ENCODE measurements at regions not wholly inside any gene's neighbourhood (a gene's known extent, or its start where the extent isn't known, plus 50 kb on each side); places are given as distances from the start of the nearest gene placed in this dataset.

DNA sequence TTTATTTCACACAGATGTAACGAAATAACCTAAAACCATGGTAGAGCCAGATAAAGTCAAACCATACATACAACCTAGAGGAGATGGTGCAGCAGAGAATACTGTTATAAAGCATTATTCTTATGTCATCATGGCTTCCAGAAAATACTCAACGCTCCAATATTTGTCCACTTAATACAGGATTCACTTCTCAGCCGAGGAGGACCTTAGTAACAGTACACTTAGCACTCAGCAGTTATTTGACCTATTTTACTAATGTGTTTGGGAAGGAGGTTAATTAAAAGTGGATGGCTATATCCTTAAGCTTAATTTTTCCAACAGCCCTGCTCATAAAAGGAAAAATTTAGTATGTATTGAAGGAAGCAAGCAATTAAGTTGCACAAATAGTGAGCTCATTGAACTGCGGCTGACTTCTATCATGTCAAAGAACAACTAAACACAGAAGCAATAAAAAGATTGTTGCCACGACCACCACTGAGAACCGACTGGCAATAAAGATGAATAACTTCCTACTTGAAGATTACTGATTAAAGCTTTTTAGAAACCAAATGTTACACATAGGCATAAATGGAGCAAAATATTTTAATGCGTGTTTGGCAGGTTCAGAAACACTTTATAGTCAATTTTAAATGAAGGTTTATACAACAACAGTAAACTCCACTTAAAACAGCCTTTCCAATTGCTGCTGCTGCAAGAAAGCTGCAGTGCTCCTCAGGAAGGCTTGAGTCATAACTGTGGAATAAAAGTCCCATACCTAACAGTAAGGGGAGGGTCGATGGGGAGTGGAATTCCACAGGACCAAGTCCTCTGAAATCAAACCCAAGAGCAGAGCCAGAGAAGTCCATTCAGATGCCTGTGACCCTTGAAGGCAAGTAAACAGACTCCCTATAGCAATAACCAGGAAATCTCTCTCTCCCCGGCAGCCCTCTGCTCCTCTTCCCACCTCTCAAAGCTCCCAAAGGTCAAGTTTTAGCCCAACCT, 218.9 kb upstream of the CDKN3 start:
- Histone ChIP-seq H3K56ac (ENCODE audit: low read length) (no peak overlapping the region), H3K4me3 (ENCODE audit: low read length) (no peak overlapping the region), H3K4ac (ENCODE audit: low read depth, low read length) (no peak overlapping the region), H2AK5ac (ENCODE audit: low read length) (no peak overlapping the region), H2BK5ac (ENCODE audit: low read length) (no peak overlapping the region), H2BK15ac (replicated peaks; ENCODE audit: low read depth) (no peak overlapping the region), H4K5ac (ENCODE audit: low read length) (no peak overlapping the region), H3K4me2 (ENCODE audit: low read length) (no peak overlapping the region), H4K8ac (ENCODE audit: low read depth, low read length) (no peak overlapping the region), H3K18ac (ENCODE audit: low read length) (no peak overlapping the region), H2BK120ac (ENCODE audit: low read depth, low read length) (no peak overlapping the region), H3K9ac (ENCODE audit: low read length) (no peak overlapping the region), H3K23ac (ENCODE audit: low read length) (no peak overlapping the region), H3K36me3 (ENCODE audit: control insufficient read depth, insufficient read depth, low read length) (no peaks in the 10 kb centered on the region), H3K27ac (ENCODE audit: low read depth, low read length) (no peak overlapping the region), H3K27me3 (ENCODE audit: insufficient read depth, low read length, poor library complexity) (no peaks in the 10 kb centered on the region), H3K79me1 (ENCODE audit: low read length) (no peaks in the 10 kb centered on the region), H3K4me1 (ENCODE audit: control insufficient read depth, low read depth, low read length) (peaks cover 4% of the 10 kb centered on the region), H3K79me2 (ENCODE audit: control insufficient read depth, insufficient read depth, low read length) (no peaks in the 10 kb centered on the region)
- WGBS (ENCODE audit: extremely low coverage, insufficient coverage, low lambda C conversion rate): no CpG with 5 or more reads among the region's 9 CpGs
- no peak for DNase-seq

DNA sequence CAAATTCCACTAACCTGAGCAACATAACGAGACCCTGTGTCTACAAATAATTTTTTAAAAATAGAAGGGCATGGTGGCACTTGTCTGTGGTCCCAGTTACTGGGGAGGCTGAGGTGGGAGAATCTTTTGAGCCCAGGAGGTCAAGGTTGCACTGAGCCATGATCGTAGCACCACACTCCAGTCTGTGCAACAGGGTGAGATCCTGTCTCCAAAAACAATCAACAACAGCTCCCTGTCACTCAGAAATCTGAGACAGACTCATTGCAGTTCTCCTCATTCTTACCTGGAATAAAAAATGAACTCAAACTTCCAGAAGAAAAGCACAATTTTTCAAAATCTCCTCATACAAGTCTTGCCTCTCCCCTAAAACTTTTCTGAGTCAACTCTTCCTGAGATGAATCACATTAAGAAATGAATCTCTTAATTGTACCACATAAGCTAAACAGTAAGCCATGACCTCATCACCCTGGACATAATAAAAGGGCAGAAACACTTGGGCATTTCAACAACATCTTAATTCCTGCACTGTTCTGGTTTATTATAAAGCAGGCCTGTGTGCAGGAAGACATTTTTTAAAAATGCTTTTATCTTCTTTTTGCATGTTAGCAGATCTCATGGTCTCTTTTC, 214.3 kb upstream of the CDKN3 start:
- Histone ChIP-seq H3K18ac (ENCODE audit: low read length) (no peak overlapping the region), H3K79me2 (ENCODE audit: control insufficient read depth, insufficient read depth, low read length) (no peaks in the 10 kb centered on the region)

DNA sequence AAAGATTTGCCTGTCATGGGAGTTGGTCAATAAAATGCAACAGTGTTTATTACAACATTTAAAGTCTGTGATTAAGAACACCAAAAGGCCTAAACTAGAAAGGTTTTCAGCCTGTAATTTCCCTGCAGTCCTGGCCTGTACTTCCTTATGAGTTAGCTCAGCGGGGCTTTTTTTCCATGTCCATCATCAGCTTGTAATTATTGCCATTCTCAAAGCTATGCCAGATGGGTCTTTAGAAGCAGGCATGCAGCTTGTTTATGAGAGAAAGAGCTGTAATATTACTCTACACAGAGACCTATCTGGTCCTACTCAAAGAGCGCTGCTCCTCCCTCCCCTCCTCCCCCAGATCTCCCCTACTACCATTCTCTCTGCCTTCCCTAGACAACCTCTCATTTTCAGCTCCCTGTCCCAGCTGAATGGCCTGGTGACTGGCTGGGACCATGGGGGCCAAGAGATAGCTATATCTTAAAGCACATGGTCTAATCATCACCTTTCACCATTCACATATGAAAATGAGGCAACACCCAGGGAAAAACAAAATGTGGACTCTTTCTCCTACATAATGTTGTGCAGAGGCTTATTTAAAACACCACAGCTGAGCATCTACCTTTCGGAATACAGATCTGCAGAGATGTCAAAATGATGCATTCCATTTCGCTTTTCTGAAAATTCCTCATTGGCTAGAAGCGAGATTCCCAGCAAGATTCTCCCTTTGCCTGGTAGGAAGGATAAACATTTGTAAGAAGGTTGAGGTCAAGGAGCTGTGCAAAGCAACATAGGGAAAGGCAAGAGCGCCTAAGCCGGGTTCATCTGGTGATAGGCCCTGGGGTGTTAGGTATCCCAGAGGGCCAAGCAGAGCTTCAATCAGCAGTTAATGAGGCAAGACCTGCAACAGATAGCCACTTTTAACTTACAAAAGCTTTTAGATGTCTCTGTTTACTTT, 209.7 kb upstream of the CDKN3 start:
- H3K4me2 ChIP-seq (ENCODE audit: low read length): no peak overlapping the region
- H4K8ac ChIP-seq (ENCODE audit: low read depth, low read length): no peak overlapping the region
- H3K27me3 ChIP-seq (ENCODE audit: insufficient read depth, low read length, poor library complexity): no peaks in the 10 kb centered on the region
- no peaks in the 10 kb centered on the region for H3K79me2 ChIP-seq (ENCODE audit: control insufficient read depth, insufficient read depth, low read length)
- no peak overlapping the region for H3K4ac ChIP-seq (ENCODE audit: low read depth, low read length)
- no peak overlapping the region for H3K9ac ChIP-seq (ENCODE audit: low read length)
- peaks cover 2% of the 10 kb centered on the region for H3K4me1 ChIP-seq (ENCODE audit: control insufficient read depth, low read depth, low read length)
- H2BK120ac ChIP-seq (ENCODE audit: low read depth, low read length): no peak overlapping the region
- WGBS (ENCODE audit: extremely low coverage, insufficient coverage, low lambda C conversion rate): no CpG with 5 or more reads among the region's 7 CpGs
- no peak overlapping the region for H2BK5ac ChIP-seq (ENCODE audit: low read length)
- no peak overlapping the region for H2AK5ac ChIP-seq (ENCODE audit: low read length)
- H2BK15ac ChIP-seq (replicated peaks; ENCODE audit: low read depth): peak overlapping the region; percentile 45
- H3K18ac ChIP-seq (ENCODE audit: low read length): peak overlapping the region; percentile 64
- no peaks in the 10 kb centered on the region for H3K36me3 ChIP-seq (ENCODE audit: control insufficient read depth, insufficient read depth, low read length)
- no peak overlapping the region for H4K5ac ChIP-seq (ENCODE audit: low read length)
- H3K79me1 ChIP-seq (ENCODE audit: low read length): no peaks in the 10 kb centered on the region
- peak overlapping the region; percentile 2 for H3K27ac ChIP-seq (ENCODE audit: low read depth, low read length)
- DNase-seq: peak; percentile 89
- no peak overlapping the region for H3K23ac ChIP-seq (ENCODE audit: low read length)
- no peak overlapping the region for H3K4me3 ChIP-seq (ENCODE audit: low read length)
- H3K56ac ChIP-seq (ENCODE audit: low read length): peak overlapping the region; percentile 25

More for the DNA sequence above, 214.3 kb upstream of the CDKN3 start:
- Histone ChIP-seq H3K4me2 (ENCODE audit: low read length) (no peak overlapping the region), H3K27ac (ENCODE audit: low read depth, low read length) (no peak overlapping the region), H3K79me1 (ENCODE audit: low read length) (no peaks in the 10 kb centered on the region), H3K4me3 (ENCODE audit: low read length) (no peak overlapping the region), H2BK15ac (replicated peaks; ENCODE audit: low read depth) (no peak overlapping the region), H3K36me3 (ENCODE audit: control insufficient read depth, insufficient read depth, low read length) (no peaks in the 10 kb centered on the region), H3K56ac (ENCODE audit: low read length) (no peak overlapping the region), H2AK5ac (ENCODE audit: low read length) (no peak overlapping the region), H4K5ac (ENCODE audit: low read length) (no peak overlapping the region), H2BK5ac (ENCODE audit: low read length) (no peak overlapping the region), H3K27me3 (ENCODE audit: insufficient read depth, low read length, poor library complexity) (no peaks in the 10 kb centered on the region), H2BK120ac (ENCODE audit: low read depth, low read length) (peak overlapping the region; percentile 9), H3K4ac (ENCODE audit: low read depth, low read length) (no peak overlapping the region), H4K8ac (ENCODE audit: low read depth, low read length) (no peak overlapping the region), H3K4me1 (ENCODE audit: control insufficient read depth, low read depth, low read length) (no peaks in the 10 kb centered on the region), H3K23ac (ENCODE audit: low read length) (no peak overlapping the region), H3K9ac (ENCODE audit: low read length) (no peak overlapping the region)
- DNase-seq: no peak
- WGBS (ENCODE audit: extremely low coverage, insufficient coverage, low lambda C conversion rate): no CpG with 5 or more reads among the region's 2 CpGs

DNA sequence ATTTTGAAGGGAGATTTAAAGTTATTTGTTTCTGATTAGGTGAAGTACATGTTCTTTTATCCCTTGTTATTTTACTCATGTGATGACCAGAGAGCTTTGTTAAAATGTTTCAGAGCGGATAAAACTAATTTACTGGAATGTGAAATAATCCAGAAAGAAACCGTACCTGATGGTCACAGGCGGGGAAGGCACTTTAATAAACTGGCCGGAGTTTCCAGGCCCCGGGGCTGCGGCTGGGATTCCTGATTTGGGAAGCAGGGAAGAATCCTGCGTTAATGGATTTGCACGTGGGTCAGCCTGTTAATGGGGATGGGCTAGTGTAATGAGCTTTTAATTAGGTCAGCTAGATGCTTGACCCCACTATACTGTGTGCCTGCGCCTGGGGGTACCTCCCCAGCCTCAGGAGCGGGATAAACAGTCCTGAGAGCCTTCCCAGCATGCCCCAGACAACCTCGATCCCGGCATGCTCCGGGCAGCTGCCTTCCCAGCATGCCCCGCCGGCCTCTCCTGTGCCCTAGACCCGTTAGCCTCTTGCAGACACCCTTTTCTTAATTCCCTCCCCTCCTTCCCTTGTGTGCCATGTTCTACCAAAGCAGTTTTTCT, 208.6 kb upstream of the CDKN3 start:
- no peaks in the 10 kb centered on the region for H3K79me2 ChIP-seq (ENCODE audit: control insufficient read depth, insufficient read depth, low read length)
- no peaks in the 10 kb centered on the region for H3K36me3 ChIP-seq (ENCODE audit: control insufficient read depth, insufficient read depth, low read length)
- H3K9ac ChIP-seq (ENCODE audit: low read length): no peak overlapping the region
- no peaks in the 10 kb centered on the region for H3K79me1 ChIP-seq (ENCODE audit: low read length)
- peak overlapping the region; percentile 64 for H2BK5ac ChIP-seq (ENCODE audit: low read length)
- no peak overlapping the region for H4K8ac ChIP-seq (ENCODE audit: low read depth, low read length)
- H3K4me2 ChIP-seq (ENCODE audit: low read length): no peak overlapping the region
- H3K4me1 ChIP-seq (ENCODE audit: control insufficient read depth, low read depth, low read length): peaks cover 2% of the 10 kb centered on the region
- H3K27me3 ChIP-seq (ENCODE audit: insufficient read depth, low read length, poor library complexity): no peaks in the 10 kb centered on the region
- peak; percentile 40 for DNase-seq
- H3K4ac ChIP-seq (ENCODE audit: low read depth, low read length): no peak overlapping the region
- no peak overlapping the region for H3K4me3 ChIP-seq (ENCODE audit: low read length)
- no peak overlapping the region for H4K5ac ChIP-seq (ENCODE audit: low read length)
- WGBS (ENCODE audit: extremely low coverage, insufficient coverage, low lambda C conversion rate): no CpG with 5 or more reads among the region's 16 CpGs
- no peak overlapping the region for H2AK5ac ChIP-seq (ENCODE audit: low read length)
- peak overlapping the region; percentile 10 for H3K27ac ChIP-seq (ENCODE audit: low read depth, low read length)
- no peak overlapping the region for H2BK15ac ChIP-seq (replicated peaks; ENCODE audit: low read depth)
- H3K18ac ChIP-seq (ENCODE audit: low read length): peak overlapping the region; percentile 42
- no peak overlapping the region for H3K23ac ChIP-seq (ENCODE audit: low read length)
- H3K56ac ChIP-seq (ENCODE audit: low read length): peak overlapping the region; percentile 54
- peak overlapping the region; percentile 0 for H2BK120ac ChIP-seq (ENCODE audit: low read depth, low read length)

- DNase-seq: no peak
- Histone ChIP-seq H2BK120ac (ENCODE audit: low read depth, low read length) (no peak overlapping the region), H3K4me2 (ENCODE audit: low read length) (no peak overlapping the region), H3K36me3 (ENCODE audit: control insufficient read depth, insufficient read depth, low read length) (no peaks in the 10 kb centered on the region), H2AK5ac (ENCODE audit: low read length) (no peak overlapping the region), H3K56ac (ENCODE audit: low read length) (no peak overlapping the region), H3K23ac (ENCODE audit: low read length) (no peak overlapping the region), H3K79me2 (ENCODE audit: control insufficient read depth, insufficient read depth, low read length) (no peaks in the 10 kb centered on the region), H3K79me1 (ENCODE audit: low read length) (no peaks in the 10 kb centered on the region), H2BK15ac (replicated peaks; ENCODE audit: low read depth) (no peak overlapping the region), H3K4me3 (ENCODE audit: low read length) (no peak overlapping the region), H3K27ac (ENCODE audit: low read depth, low read length) (no peak overlapping the region), H3K4ac (ENCODE audit: low read depth, low read length) (no peak overlapping the region), H2BK5ac (ENCODE audit: low read length) (no peak overlapping the region), H3K4me1 (ENCODE audit: control insufficient read depth, low read depth, low read length) (peaks cover 2% of the 10 kb centered on the region), H3K27me3 (ENCODE audit: insufficient read depth, low read length, poor library complexity) (no peaks in the 10 kb centered on the region), H4K5ac (ENCODE audit: low read length) (peak overlapping the region; percentile 11), H4K8ac (ENCODE audit: low read depth, low read length) (no peak overlapping the region), H3K9ac (ENCODE audit: low read length) (no peak overlapping the region), H3K18ac (ENCODE audit: low read length) (no peak overlapping the region)
- no CpG with 5 or more reads among the region's 1 CpG for WGBS (ENCODE audit: extremely low coverage, insufficient coverage, low lambda C conversion rate)
Measured at GRCh38 chr14:54189333-54189732, 207.5 kb upstream of the CDKN3 start.
